ENCODE measurements at regions not wholly inside any gene's neighbourhood (a gene's known extent, or its start where the extent isn't known, plus 50 kb on each side); places are given as distances from the start of the nearest gene placed in this dataset.

- TF ChIP-seq, protein P1, sequence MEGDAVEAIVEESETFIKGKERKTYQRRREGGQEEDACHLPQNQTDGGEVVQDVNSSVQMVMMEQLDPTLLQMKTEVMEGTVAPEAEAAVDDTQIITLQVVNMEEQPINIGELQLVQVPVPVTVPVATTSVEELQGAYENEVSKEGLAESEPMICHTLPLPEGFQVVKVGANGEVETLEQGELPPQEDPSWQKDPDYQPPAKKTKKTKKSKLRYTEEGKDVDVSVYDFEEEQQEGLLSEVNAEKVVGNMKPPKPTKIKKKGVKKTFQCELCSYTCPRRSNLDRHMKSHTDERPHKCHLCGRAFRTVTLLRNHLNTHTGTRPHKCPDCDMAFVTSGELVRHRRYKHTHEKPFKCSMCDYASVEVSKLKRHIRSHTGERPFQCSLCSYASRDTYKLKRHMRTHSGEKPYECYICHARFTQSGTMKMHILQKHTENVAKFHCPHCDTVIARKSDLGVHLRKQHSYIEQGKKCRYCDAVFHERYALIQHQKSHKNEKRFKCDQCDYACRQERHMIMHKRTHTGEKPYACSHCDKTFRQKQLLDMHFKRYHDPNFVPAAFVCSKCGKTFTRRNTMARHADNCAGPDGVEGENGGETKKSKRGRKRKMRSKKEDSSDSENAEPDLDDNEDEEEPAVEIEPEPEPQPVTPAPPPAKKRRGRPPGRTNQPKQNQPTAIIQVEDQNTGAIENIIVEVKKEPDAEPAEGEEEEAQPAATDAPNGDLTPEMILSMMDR (IDR thresholded peaks at IDR 0.05; ENCODE audit: insufficient read depth, low read length, missing control alignments): no peak
- no peak overlapping the region for H3K4me3 ChIP-seq (ENCODE audit: low read depth, low read length)
- CTCF ChIA-PET: no interaction called here
- DNase-seq (ENCODE audit: low read depth, low spot score): no peak
- POLR2A ChIA-PET: no interaction called here
Observed at GRCh38 chr11:59264736-59265135, 52.0 kb upstream of the MPEG1 start.

- POLR2A ChIA-PET: no interaction called here
- CTCF ChIA-PET: no interaction called here
- TF ChIP-seq, protein P1 (IDR thresholded peaks at IDR 0.05; ENCODE audit: insufficient read depth, low read length, missing control alignments): no peak
- no peak overlapping the region for H3K4me3 ChIP-seq (ENCODE audit: low read depth, low read length)
- DNase-seq (ENCODE audit: low read depth, low spot score): no peak
Observed at GRCh38 chr11:59263225-59263894, 50.6 kb upstream of the MPEG1 start.
